ENCODE measurements at regions not wholly inside any gene's neighbourhood (a gene's known extent, or its start where the extent isn't known, plus 50 kb on each side); places are given as distances from the start of the nearest gene placed in this dataset.

DNA sequence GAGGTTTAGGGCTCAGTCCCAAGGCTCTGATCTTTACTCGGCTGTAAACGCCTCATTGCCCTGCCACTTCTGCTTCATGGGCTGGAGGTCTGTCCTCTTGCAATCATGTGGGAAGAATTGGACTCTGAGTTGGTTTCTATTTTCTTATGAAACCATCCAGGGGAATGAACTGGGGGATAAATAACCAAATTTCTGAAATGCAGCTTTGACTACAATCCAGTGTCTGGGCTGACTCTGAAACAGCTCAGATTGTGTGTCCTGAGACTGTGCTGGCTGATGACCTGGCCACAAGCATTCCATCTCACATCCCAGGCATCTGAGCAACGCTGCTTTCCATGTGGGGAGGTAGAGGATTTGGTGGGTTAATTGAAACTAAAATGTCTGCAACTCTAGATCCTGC lies 71.0 kb upstream of the GALNT15 start:
- H2BK20ac ChIP-seq (ENCODE audit: low read depth, low read length, poor library complexity, severe bottlenecking), result no peak overlapping the region
- H3K23ac ChIP-seq (ENCODE audit: insufficient read length, low read depth, low read length), result no peak overlapping the region
- H3K27ac Mint-ChIP-seq, result no peak overlapping the region
- H3K4me2 ChIP-seq (ENCODE audit: insufficient read depth, insufficient read length, low read length), result no peak overlapping the region
- H4K8ac ChIP-seq (replicated peaks; ENCODE audit: insufficient read length, low read depth, low read length), result no peak overlapping the region
- no peak overlapping the region for H2AK5ac ChIP-seq (ENCODE audit: insufficient read length, low read length)
- H2BK5ac ChIP-seq (ENCODE audit: insufficient read length, low read length), result no peak overlapping the region
- H3K36me3 Mint-ChIP-seq (ENCODE audit: insufficient read depth in 1 of 3, low read depth in 3 of 3), result no peaks in the 10 kb centered on the region
- H2BK15ac ChIP-seq (ENCODE audit: low read depth, low read length), result no peak overlapping the region
- no peak overlapping the region for H3K14ac ChIP-seq (ENCODE audit: insufficient read depth, low read length)
- no peak overlapping the region for H2BK12ac ChIP-seq (ENCODE audit: insufficient read length, low read depth, low read length)
- H3K27ac ChIP-seq (ENCODE audit: insufficient read length, low read depth, low read length), result no peak overlapping the region
- H3K4me1 ChIP-seq (ENCODE audit: insufficient read depth, low read length), result no peaks in the 10 kb centered on the region
- no peak overlapping the region for H3K4ac ChIP-seq (ENCODE audit: low read depth, low read length)
- no peak overlapping the region for H3T11ph ChIP-seq (ENCODE audit: low read length)
- TF ChIP-seq, protein P1, sequence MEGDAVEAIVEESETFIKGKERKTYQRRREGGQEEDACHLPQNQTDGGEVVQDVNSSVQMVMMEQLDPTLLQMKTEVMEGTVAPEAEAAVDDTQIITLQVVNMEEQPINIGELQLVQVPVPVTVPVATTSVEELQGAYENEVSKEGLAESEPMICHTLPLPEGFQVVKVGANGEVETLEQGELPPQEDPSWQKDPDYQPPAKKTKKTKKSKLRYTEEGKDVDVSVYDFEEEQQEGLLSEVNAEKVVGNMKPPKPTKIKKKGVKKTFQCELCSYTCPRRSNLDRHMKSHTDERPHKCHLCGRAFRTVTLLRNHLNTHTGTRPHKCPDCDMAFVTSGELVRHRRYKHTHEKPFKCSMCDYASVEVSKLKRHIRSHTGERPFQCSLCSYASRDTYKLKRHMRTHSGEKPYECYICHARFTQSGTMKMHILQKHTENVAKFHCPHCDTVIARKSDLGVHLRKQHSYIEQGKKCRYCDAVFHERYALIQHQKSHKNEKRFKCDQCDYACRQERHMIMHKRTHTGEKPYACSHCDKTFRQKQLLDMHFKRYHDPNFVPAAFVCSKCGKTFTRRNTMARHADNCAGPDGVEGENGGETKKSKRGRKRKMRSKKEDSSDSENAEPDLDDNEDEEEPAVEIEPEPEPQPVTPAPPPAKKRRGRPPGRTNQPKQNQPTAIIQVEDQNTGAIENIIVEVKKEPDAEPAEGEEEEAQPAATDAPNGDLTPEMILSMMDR (conservative IDR thresholded peaks at IDR 0.05), result no peak
- no peak overlapping the region for H3K9ac ChIP-seq (ENCODE audit: extremely low read depth, insufficient read length, low read length)
- no peak overlapping the region for H3K56ac ChIP-seq (ENCODE audit: insufficient read length, low read depth, low read length)
- no CpG with 5 or more reads among the region's 3 CpGs for WGBS (ENCODE audit: extremely low coverage, insufficient read length, low lambda C conversion rate)
- no peak overlapping the region for H4K5ac ChIP-seq (ENCODE audit: insufficient read length, low read depth, low read length)
- DNase-seq, result no peak
- H3K27me3 ChIP-seq (ENCODE audit: insufficient read depth, low read length), result no peaks in the 10 kb centered on the region
- H3K79me1 ChIP-seq (ENCODE audit: insufficient read depth, low read depth, low read length, poor library complexity, severe bottlenecking), result no peaks in the 10 kb centered on the region
- H3K23me2 ChIP-seq (ENCODE audit: insufficient read length, low read depth, low read length, poor library complexity, severe bottlenecking), result no peaks in the 10 kb centered on the region
- no peaks in the 10 kb centered on the region for H4K20me1 ChIP-seq (ENCODE audit: control insufficient read depth, insufficient read depth, insufficient read length)
- no peak overlapping the region for H2BK120ac ChIP-seq (ENCODE audit: low read depth, low read length, poor library complexity, severe bottlenecking)
- no peak overlapping the region for H2AFZ ChIP-seq (ENCODE audit: low read length)
- H3K4me1 Mint-ChIP-seq, result peaks cover 3 to 6% of the 10 kb centered on the region in 2 experiments; a peak in 1 of 4 replicates
- no peaks in the 10 kb centered on the region for H3K79me2 ChIP-seq (ENCODE audit: insufficient read depth, low read length)
- no peaks in the 10 kb centered on the region for H3K9me3 Mint-ChIP-seq
- no peaks in the 10 kb centered on the region for H3K9me3 ChIP-seq (ENCODE audit: control insufficient read depth, low read depth, low read length)
- peaks cover 2% of the 10 kb centered on the region; the same call in 1 of the 2 replicates for H3K27me3 Mint-ChIP-seq (ENCODE audit: low read depth)
- H3K18ac ChIP-seq (ENCODE audit: insufficient read length, low read depth, low read length), result no peak overlapping the region
- no peak overlapping the region for H3K4me3 Mint-ChIP-seq
- H4K91ac ChIP-seq (ENCODE audit: insufficient read length, low read depth, low read length), result no peak overlapping the region
